ENCODE measurements at regions not wholly inside any gene's neighbourhood (a gene's known extent, or its start where the extent isn't known, plus 50 kb on each side); places are given as distances from the start of the nearest gene placed in this dataset.

DNA sequence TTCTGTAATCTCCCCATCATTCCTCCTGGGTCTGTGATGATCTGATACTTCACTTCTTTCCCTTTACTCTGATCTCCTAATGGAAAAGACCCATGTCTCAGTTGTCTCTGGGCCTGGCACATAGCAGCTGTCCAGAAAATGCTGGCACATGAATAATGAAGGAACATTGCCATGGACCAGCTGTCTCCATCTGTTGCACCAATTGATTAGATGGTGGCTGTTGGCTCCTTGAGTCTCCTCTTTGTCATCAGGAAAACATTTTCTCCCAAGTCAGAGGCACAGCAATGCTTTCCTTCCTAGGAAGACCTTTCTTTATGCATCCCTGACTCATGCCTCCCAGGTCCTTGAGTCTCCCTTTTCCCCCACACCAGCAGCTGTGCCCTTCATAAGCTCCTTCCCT is 286.2 kb upstream of the CXCR4 start:
- Mint-ChIP-seq H3K4me1 (peaks cover 18 to 19% of the 10 kb centered on the region in 2 experiments), H3K27me3 (ENCODE audit: low read depth) (peaks cover 17% of the 10 kb centered on the region), H3K4me3 (no peak overlapping the region), H3K36me3 (ENCODE audit: insufficient read depth in 1 of 3, low read depth in 3 of 3) (no peaks in the 10 kb centered on the region), H3K27ac (0 out of 7 replicates have a peak overlapping the region, but pooled peaks of 1 of the 3 experiments have one; percentile 88), H3K9me3 (no peaks in the 10 kb centered on the region)
- H3K27ac ChIP-seq (ENCODE audit: insufficient read length, low read depth, low read length): no peak overlapping the region
- no peak for TF ChIP-seq CTCF (conservative IDR thresholded peaks at IDR 0.05)
- H3K79me2 ChIP-seq (ENCODE audit: insufficient read depth, low read length): no peaks in the 10 kb centered on the region
- no peak overlapping the region for H4K5ac ChIP-seq (ENCODE audit: insufficient read length, low read depth, low read length)
- no peak overlapping the region for H3K4ac ChIP-seq (ENCODE audit: low read depth, low read length)
- no peak overlapping the region for H4K91ac ChIP-seq (ENCODE audit: insufficient read length, low read depth, low read length)
- no peak overlapping the region for H2BK5ac ChIP-seq (ENCODE audit: insufficient read length, low read length)
- no peak overlapping the region for H2BK20ac ChIP-seq (ENCODE audit: low read depth, low read length, poor library complexity, severe bottlenecking)
- H4K8ac ChIP-seq (replicated peaks; ENCODE audit: insufficient read length, low read depth, low read length): no peak overlapping the region
- H3T11ph ChIP-seq (ENCODE audit: low read length): no peak overlapping the region
- no peaks in the 10 kb centered on the region for H3K23me2 ChIP-seq (ENCODE audit: insufficient read length, low read depth, low read length, poor library complexity, severe bottlenecking)
- H3K56ac ChIP-seq (ENCODE audit: insufficient read length, low read depth, low read length): no peak overlapping the region
- H3K79me1 ChIP-seq (ENCODE audit: insufficient read depth, low read depth, low read length, poor library complexity, severe bottlenecking): no peaks in the 10 kb centered on the region
- H2AK5ac ChIP-seq (ENCODE audit: insufficient read length, low read length): no peak overlapping the region
- H3K9me3 ChIP-seq (ENCODE audit: control insufficient read depth, low read depth, low read length): no peaks in the 10 kb centered on the region
- no peak overlapping the region for H3K9ac ChIP-seq (ENCODE audit: extremely low read depth, insufficient read length, low read length)
- no peaks in the 10 kb centered on the region for H4K20me1 ChIP-seq (ENCODE audit: control insufficient read depth, insufficient read depth, insufficient read length)
- DNase-seq: no peak
- no peak overlapping the region for H3K14ac ChIP-seq (ENCODE audit: insufficient read depth, low read length)
- H3K27me3 ChIP-seq (ENCODE audit: insufficient read depth, low read length): no peaks in the 10 kb centered on the region
- no peak overlapping the region for H3K18ac ChIP-seq (ENCODE audit: insufficient read length, low read depth, low read length)
- no peak overlapping the region for H3K4me2 ChIP-seq (ENCODE audit: insufficient read depth, insufficient read length, low read length)
- H2BK120ac ChIP-seq (ENCODE audit: low read depth, low read length, poor library complexity, severe bottlenecking): no peak overlapping the region
- no peak overlapping the region for H2BK12ac ChIP-seq (ENCODE audit: insufficient read length, low read depth, low read length)
- no peak overlapping the region for H3K23ac ChIP-seq (ENCODE audit: insufficient read length, low read depth, low read length)
- no peak overlapping the region for H2BK15ac ChIP-seq (ENCODE audit: low read depth, low read length)
- no peak overlapping the region for H2AFZ ChIP-seq (ENCODE audit: low read length)
- no peaks in the 10 kb centered on the region; the same call in 1 of the 2 replicates for H3K4me1 ChIP-seq (ENCODE audit: insufficient read depth, low read length)
